DOHH2 (cell line): ENCODE measurements at regions not wholly inside any gene's neighbourhood (a gene's known extent, or its start where the extent isn't known, plus 50 kb on each side); places are given as distances from the start of the nearest gene placed in this dataset.

ENCODE experiments used
- H3F3A ChIP-seq: fragments of 200-600 bp; sonication (generic), shearing (Covaris generic); 2 replicates; pipeline ENCODE4 v1.6.0; 2016; ENCODE audit warnings: antibody characterized with exemption, mild to moderate bottlenecking; ENCODE audit not compliant: control insufficient read depth, insufficient read depth
- H3K27ac ChIP-seq: fragments of 200-600 bp; sonication (generic); 2 replicates; pipeline ENCODE4 v1.5.1; 2014; ENCODE audit warnings: low read depth, mild to moderate bottlenecking, low read length, moderate library complexity
- H3K27me3 ChIP-seq: fragments of 200-600 bp; sonication (generic); 2 replicates; pipeline ENCODE4 v1.6.1; 2014; ENCODE audit warnings: mild to moderate bottlenecking, low read length, mixed read lengths; ENCODE audit not compliant: control insufficient read depth
- H3K36me3 ChIP-seq: fragments of 200-600 bp; sonication (generic); 2 replicates; pipeline ENCODE4 v1.6.1; 2014; ENCODE audit warnings: mild to moderate bottlenecking, low read length, moderate library complexity, mixed read lengths; ENCODE audit not compliant: control insufficient read depth
- H3K4me1 ChIP-seq: fragments of 200-600 bp; sonication (generic); 2 replicates; pipeline ENCODE4 v1.6.1; 2014; ENCODE audit warnings: mild to moderate bottlenecking, low read length, mixed read lengths; ENCODE audit not compliant: control insufficient read depth
- H3K4me2 ChIP-seq: fragments of 200-600 bp; sonication (generic); 2 replicates; pipeline ENCODE4 v1.6.0; 2014; ENCODE audit warnings: mild to moderate bottlenecking, low read length, moderate library complexity
- H3K4me3 ChIP-seq: fragments of 200-600 bp; sonication (generic); 2 replicates; pipeline ENCODE4 v1.5.1; 2014; ENCODE audit warnings: mild to moderate bottlenecking, low read length, mixed read lengths
- H3K79me2 ChIP-seq: fragments of 200-600 bp; sonication (generic); 2 replicates; pipeline ENCODE4 v1.6.1; 2014; ENCODE audit warnings: mild to moderate bottlenecking, low read length, mixed read lengths; ENCODE audit not compliant: control insufficient read depth
- H3K9me2 ChIP-seq: fragments of 200-600 bp; sonication (generic); replicated peaks from 2 replicates; pipeline ENCODE4 v1.6.1; 2014; ENCODE audit warnings: mild to moderate bottlenecking, low read length, mixed read lengths; ENCODE audit not compliant: control insufficient read depth
- H3K9me3 ChIP-seq: fragments of 200-600 bp; sonication (generic); 2 replicates; pipeline ENCODE4 v1.6.1; 2014; ENCODE audit warnings: antibody characterized with exemption, low read length, mixed read lengths; ENCODE audit not compliant: control insufficient read depth, insufficient read depth
- H4K20me1 ChIP-seq: fragments of 200-600 bp; sonication (generic); 2 replicates; pipeline ENCODE4 v1.6.0; 2014; ENCODE audit warnings: low read depth, mild to moderate bottlenecking, antibody characterized with exemption, low read length, moderate library complexity; ENCODE audit not compliant: control insufficient read depth, insufficient read depth
- EZH2phosphoT487 ChIP-seq: fragments of 200-600 bp; sonication (generic); IDR thresholded peaks from 2 replicates; pipeline ENCODE4 v1.6.1; 2017; ENCODE audit warnings: borderline replicate concordance, mild to moderate bottlenecking, antibody characterized with exemption, low read length, moderate library complexity, mixed read lengths
- TF ChIP-seq, protein P1 (sequence below): fragments of 200-600 bp; sonication (generic); IDR thresholded peaks from one replicate; pipeline ENCODE4 v1.5.1; 2014; ENCODE audit warnings: antibody characterized with exemption, mild to moderate bottlenecking, low read depth, low read length; ENCODE audit not compliant: poor library complexity, severe bottlenecking

DNA sequence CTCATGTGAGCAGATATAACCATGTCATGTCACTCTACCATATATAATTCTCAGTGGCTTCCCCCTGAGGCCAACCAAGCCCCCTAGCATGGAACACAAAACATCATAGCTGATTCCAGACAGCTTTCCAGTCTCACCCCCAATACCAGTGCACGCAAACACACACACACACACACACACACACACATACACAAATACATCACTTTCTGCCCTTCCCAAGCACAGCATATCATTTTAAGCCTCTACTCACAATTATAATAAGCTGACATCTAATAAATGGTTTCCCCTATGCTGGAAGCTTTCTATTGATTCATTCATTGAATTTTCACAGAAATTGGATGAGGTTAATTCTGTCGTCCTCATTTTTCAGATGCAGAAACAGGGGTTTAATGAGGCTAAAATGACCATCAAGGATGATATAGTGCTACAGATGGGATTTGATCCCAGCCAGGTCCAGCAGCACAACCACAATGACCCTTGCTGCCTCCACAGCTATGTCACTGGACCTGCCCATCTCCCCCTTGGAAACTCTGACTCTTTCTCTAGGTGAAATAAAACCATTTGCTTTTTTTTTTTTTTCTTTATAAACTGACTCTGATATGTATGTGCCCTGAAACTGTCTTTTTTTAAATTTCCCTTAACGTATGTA is 131.1 kb downstream of the TMEM114 start:
- no peaks in the 10 kb centered on the region for H3K9me3 ChIP-seq
- TF ChIP-seq, protein P1, sequence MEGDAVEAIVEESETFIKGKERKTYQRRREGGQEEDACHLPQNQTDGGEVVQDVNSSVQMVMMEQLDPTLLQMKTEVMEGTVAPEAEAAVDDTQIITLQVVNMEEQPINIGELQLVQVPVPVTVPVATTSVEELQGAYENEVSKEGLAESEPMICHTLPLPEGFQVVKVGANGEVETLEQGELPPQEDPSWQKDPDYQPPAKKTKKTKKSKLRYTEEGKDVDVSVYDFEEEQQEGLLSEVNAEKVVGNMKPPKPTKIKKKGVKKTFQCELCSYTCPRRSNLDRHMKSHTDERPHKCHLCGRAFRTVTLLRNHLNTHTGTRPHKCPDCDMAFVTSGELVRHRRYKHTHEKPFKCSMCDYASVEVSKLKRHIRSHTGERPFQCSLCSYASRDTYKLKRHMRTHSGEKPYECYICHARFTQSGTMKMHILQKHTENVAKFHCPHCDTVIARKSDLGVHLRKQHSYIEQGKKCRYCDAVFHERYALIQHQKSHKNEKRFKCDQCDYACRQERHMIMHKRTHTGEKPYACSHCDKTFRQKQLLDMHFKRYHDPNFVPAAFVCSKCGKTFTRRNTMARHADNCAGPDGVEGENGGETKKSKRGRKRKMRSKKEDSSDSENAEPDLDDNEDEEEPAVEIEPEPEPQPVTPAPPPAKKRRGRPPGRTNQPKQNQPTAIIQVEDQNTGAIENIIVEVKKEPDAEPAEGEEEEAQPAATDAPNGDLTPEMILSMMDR, result no peak
- no peak for TF ChIP-seq EZH2phosphoT487
- H3K9me2 ChIP-seq, result no peaks in the 10 kb centered on the region
- no peaks in the 10 kb centered on the region for H3K36me3 ChIP-seq
- H3K4me3 ChIP-seq, result no peak overlapping the region
- no peak overlapping the region for H3K27ac ChIP-seq
- H3F3A ChIP-seq, result no peaks in the 10 kb centered on the region
- no peak overlapping the region for H3K4me2 ChIP-seq
- no peaks in the 10 kb centered on the region for H3K79me2 ChIP-seq
- H4K20me1 ChIP-seq, result no peaks in the 10 kb centered on the region
- no peaks in the 10 kb centered on the region for H3K4me1 ChIP-seq
- H3K27me3 ChIP-seq, result no peaks in the 10 kb centered on the region

DNA sequence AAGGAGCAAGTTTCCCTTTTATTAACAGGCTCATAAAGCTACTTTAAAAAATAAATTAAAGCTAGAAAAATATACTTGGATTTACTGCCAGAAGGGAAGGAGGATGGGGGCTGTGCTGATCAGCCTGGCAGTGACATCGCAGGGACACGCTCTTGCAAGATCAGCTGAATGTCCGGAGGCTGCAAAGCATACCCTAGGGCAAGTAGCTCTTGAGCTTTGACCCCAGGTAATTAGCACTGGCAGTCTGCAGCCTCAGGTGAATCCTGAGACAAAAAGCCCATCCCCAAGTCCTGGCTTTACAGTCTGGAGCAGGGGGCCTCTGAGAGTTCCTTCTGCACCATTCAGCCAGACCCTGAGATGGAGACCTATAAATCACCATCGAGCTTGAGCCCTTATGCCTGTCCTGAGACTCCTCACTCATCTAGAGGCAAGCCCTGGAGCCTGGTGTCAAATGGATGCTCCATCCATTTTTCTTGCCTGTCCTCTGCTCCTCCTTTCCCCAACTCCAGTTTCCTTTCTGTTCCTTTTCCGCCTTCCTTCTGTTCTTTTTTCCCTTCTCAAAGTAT is 131.7 kb downstream of the TMEM114 start:
- Histone ChIP-seq H3K4me1 (no peaks in the 10 kb centered on the region), H3K79me2 (no peaks in the 10 kb centered on the region), H3F3A (no peaks in the 10 kb centered on the region), H3K9me2 (no peaks in the 10 kb centered on the region), H3K27ac (no peak overlapping the region), H3K27me3 (no peaks in the 10 kb centered on the region), H3K4me3 (no peak overlapping the region), H4K20me1 (no peaks in the 10 kb centered on the region), H3K9me3 (no peaks in the 10 kb centered on the region), H3K36me3 (no peaks in the 10 kb centered on the region), H3K4me2 (no peak overlapping the region)
- no peak for TF ChIP-seq EZH2phosphoT487
- TF ChIP-seq, protein P1, result no peak

DNA sequence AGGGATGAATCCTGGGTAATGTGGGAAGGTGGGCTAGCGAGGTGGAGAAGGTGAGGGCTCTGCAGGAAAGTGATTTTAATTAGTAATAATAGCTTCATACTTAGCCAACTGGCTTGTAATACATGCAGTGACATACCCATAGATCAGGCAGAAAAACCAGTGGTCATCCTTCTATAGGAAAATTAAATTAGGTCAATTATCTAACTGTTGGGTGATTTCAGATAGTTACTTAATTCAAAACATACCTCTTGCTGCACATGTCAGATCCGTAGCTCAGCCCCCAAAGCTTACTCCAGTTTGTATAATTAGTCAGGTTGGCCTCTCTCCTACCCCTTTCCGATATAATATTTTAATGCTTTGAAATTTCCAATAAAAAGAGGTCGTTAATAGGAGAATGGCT is 137.0 kb downstream of the TMEM114 start:
- Histone ChIP-seq H3K79me2 (no peaks in the 10 kb centered on the region), H3K27ac (no peak overlapping the region), H3K9me2 (no peaks in the 10 kb centered on the region; the same call in 1 of the 2 replicates), H3K4me2 (no peak overlapping the region), H3K36me3 (no peaks in the 10 kb centered on the region), H4K20me1 (no peaks in the 10 kb centered on the region), H3K4me1 (no peaks in the 10 kb centered on the region), H3K9me3 (no peaks in the 10 kb centered on the region), H3K27me3 (no peaks in the 10 kb centered on the region), H3K4me3 (no peak overlapping the region), H3F3A (no peaks in the 10 kb centered on the region)
- no peak for TF ChIP-seq EZH2phosphoT487
- TF ChIP-seq, protein P1, result no peak
